SK-N-SH (cell line): ENCODE measurements at regions not wholly inside any gene's neighbourhood (a gene's known extent, or its start where the extent isn't known, plus 50 kb on each side); places are given as distances from the start of the nearest gene placed in this dataset.

Experiments
- CTCF ChIA-PET: fragments of 300-600, 350-600 bp; formaldehyde crosslinking; extraction: SDS; loops from one replicate; lab custom pipeline; 2021; lab: Yijun Ruan, JAX
- POLR2A ChIA-PET: fragments of 350-600 bp; sonication (Branson Sonifier 250); formaldehyde crosslinking; extraction: SDS; loops from one replicate; lab custom pipeline; 2020; ENCODE audit warnings: antibody characterized with exemption, inconsistent platforms; lab: Yijun Ruan, JAX
- DNase-seq: peaks from one replicate; pipeline ENCODE4 v3.0.0; 2012
- H2AFZ ChIP-seq: fragments of 200-600 bp; sonication (generic); 2 replicates; pipeline ENCODE4 v1.8.1; 2016; ENCODE audit warnings: antibody characterized with exemption, mild to moderate bottlenecking, low read depth
- H3F3A ChIP-seq: fragments of 200-600 bp; sonication (generic); replicated peaks from 2 replicates; pipeline ENCODE3; 2016; ENCODE audit warnings: antibody characterized with exemption, mild to moderate bottlenecking; ENCODE audit not compliant: insufficient read depth
- H3K27ac ChIP-seq, 2 experiments: fragments of 200-500 bp in 1 of 2; fragments of 200-600 bp in 1 of 2; sonication (Bioruptor generic) in 1 of 2; sonication (generic), shearing (Covaris generic) in 1 of 2; 2 replicates each; pipeline versions ENCODE4 v1.5.1 to v1.6.1; 2014 to 2016; ENCODE audit warnings: low read depth in 2 of 2, inconsistent platforms in 1 of 2, low read length in 1 of 2, mild to moderate bottlenecking in 1 of 2, mixed read lengths in 1 of 2
- H3K27me3 ChIP-seq: fragments of 200-600 bp; sonication (generic), shearing (Covaris generic); 2 replicates; pipeline ENCODE4 v1.6.1; 2016; ENCODE audit warnings: mixed run types; ENCODE audit not compliant: insufficient read depth
- H3K36me3 ChIP-seq, 2 experiments: fragments of 200-500 bp in 1 of 2; fragments of 200-600 bp in 1 of 2; sonication (Bioruptor generic) in 1 of 2; sonication (generic) in 1 of 2; replicated peaks in 1 of 2; 2 replicates each; pipeline versions ENCODE3 to v1.5.1; 2014 to 2016; ENCODE audit warnings: low read length in 1 of 2, mild to moderate bottlenecking in 1 of 2; ENCODE audit not compliant: insufficient read depth in 2 of 2, control insufficient read depth in 1 of 2
- H3K4me1 ChIP-seq, 2 experiments: fragments of 200-500 bp in 1 of 2; fragments of 200-600 bp in 1 of 2; sonication (Bioruptor generic) in 1 of 2; sonication (generic), shearing (Covaris generic) in 1 of 2; 2 replicates each; pipeline versions ENCODE4 v1.5.1 to v1.6.1; 2014 to 2016; ENCODE audit warnings: low read depth in 1 of 2, low read length in 1 of 2, mixed run types in 1 of 2; ENCODE audit not compliant: insufficient read depth in 2 of 2, control insufficient read depth in 1 of 2
- H3K4me2 ChIP-seq: fragments of 200-600 bp; sonication (generic), shearing (Covaris generic); 2 replicates; pipeline ENCODE4 v1.6.1; 2017; ENCODE audit warnings: mixed run types
- H3K4me3 ChIP-seq, 2 experiments: fragments of 200-500 bp in 1 of 2; fragments of 200-600 bp in 1 of 2; sonication (Bioruptor generic) in 1 of 2; sonication (generic), shearing (Covaris generic) in 1 of 2; 2 replicates each; pipeline versions ENCODE4 v1.5.1 to v1.8.1; 2014 to 2016; ENCODE audit warnings: low read depth in 2 of 2, inconsistent platforms in 1 of 2, low read length in 1 of 2, mild to moderate bottlenecking in 1 of 2, mixed read lengths in 1 of 2, moderate library complexity in 1 of 2
- H3K79me2 ChIP-seq: fragments of 200-600 bp; sonication (generic); 2 replicates; pipeline ENCODE4 v1.8.1; 2017; ENCODE audit warnings: mild to moderate bottlenecking; ENCODE audit not compliant: insufficient read depth
- H3K9ac ChIP-seq: fragments of 200-600 bp; sonication (generic); 2 replicates; pipeline ENCODE4 v1.6.1; 2017; ENCODE audit warnings: mixed run types
- H3K9me2 ChIP-seq: fragments of 200-600 bp; sonication (generic); 2 replicates; pipeline ENCODE4 v1.6.1; 2017; ENCODE audit warnings: mixed run types
- H3K9me3 ChIP-seq: fragments of 200-600 bp; sonication (generic); 2 replicates; pipeline ENCODE4 v1.6.1; 2017; ENCODE audit warnings: mixed run types, mild to moderate bottlenecking, moderate library complexity
- H4K20me1 ChIP-seq: fragments of 200-600 bp; sonication (generic); 2 replicates; pipeline ENCODE4 v1.6.1; 2017; ENCODE audit warnings: mild to moderate bottlenecking, mixed run types; ENCODE audit not compliant: insufficient read depth
- CHD2 ChIP-seq: fragments of 150-350 bp; IDR thresholded peaks from 2 replicates; pipeline ENCODE4 v1.6.1; 2018; ENCODE audit warnings: low read length; ENCODE audit not compliant: partially characterized antibody
- CTCF ChIP-seq: fragments of 200-600 bp; sonication (generic); IDR thresholded peaks from 2 replicates; pipeline ENCODE4 v1.6.1; 2017; ENCODE audit warnings: antibody characterized with exemption, mild to moderate bottlenecking, moderate library complexity
- ELF1 ChIP-seq: IDR thresholded peaks from 2 replicates; pipeline ENCODE4 v1.4.0; 2012
- EZH2phosphoT487 ChIP-seq: fragments of 200-600 bp; sonication (generic); IDR thresholded peaks from 2 replicates; pipeline ENCODE4 v1.6.1; 2017; ENCODE audit warnings: low read depth, mixed run types, mild to moderate bottlenecking, antibody characterized with exemption, moderate library complexity, borderline replicate concordance
- FOXM1 ChIP-seq: IDR thresholded peaks from 2 replicates; pipeline ENCODE4 v1.4.0; 2012; ENCODE audit warnings: low read depth, mild to moderate bottlenecking
- MAX ChIP-seq: IDR thresholded peaks from 2 replicates; pipeline ENCODE4 v1.4.0; 2012; ENCODE audit warnings: low read depth
- PBX3 ChIP-seq: IDR thresholded peaks from 2 replicates; pipeline ENCODE4; 2012
- RCOR1 ChIP-seq: fragments of 150-350 bp; IDR thresholded peaks from 2 replicates; pipeline ENCODE4 v1.6.1; 2017; ENCODE audit warnings: antibody characterized with exemption, low read length
- TAF1 ChIP-seq: IDR thresholded peaks from 2 replicates; pipeline ENCODE4 v1.6.1; 2012; ENCODE audit warnings: low read depth, mild to moderate bottlenecking, low read length, moderate library complexity, borderline replicate concordance
- TEAD4 ChIP-seq: IDR thresholded peaks from 2 replicates; pipeline ENCODE4 v1.4.0; 2012; ENCODE audit warnings: mild to moderate bottlenecking, borderline replicate concordance; ENCODE audit not compliant: insufficient read depth
- YY1 ChIP-seq: IDR thresholded peaks from 2 replicates; pipeline ENCODE4 v1.4.0; 2012; ENCODE audit warnings: low read depth, mild to moderate bottlenecking
- WGBS: methylation state at CpG from one replicate; pipeline ENCODE4 v1.1.6; 2017; ENCODE audit warnings: low lambda C conversion rate; 5-methylcytosine and 5-hydroxymethylcytosine counted together

- H3K36me3 ChIP-seq, result no peaks in the 10 kb centered on the region
- H3K27ac ChIP-seq, result no peak overlapping the region
- no peak for DNase-seq
- no peak overlapping the region for H3K9ac ChIP-seq
- no peak overlapping the region for H2AFZ ChIP-seq
- no peaks in the 10 kb centered on the region for H3F3A ChIP-seq
- no peaks in the 10 kb centered on the region for H3K4me1 ChIP-seq
- 44% methylated on average over 5 of the region's 5 CpGs for WGBS
- TF ChIP-seq YY1 (no peak), CHD2 (no peak), CTCF (no peak), MAX (no peak), ELF1 (no peak), RCOR1 (no peak)
- no peaks in the 10 kb centered on the region for H4K20me1 ChIP-seq
- ChIA-PET POLR2A (no interaction called here), CTCF (interaction anchor here (1.4 kb wide), 1 partner anchor 11 kb away, joined by 4 read pairs; no protein-coding TSS in a partner anchor)
- no peak overlapping the region for H3K4me2 ChIP-seq
- no peaks in the 10 kb centered on the region for H3K9me2 ChIP-seq
- peaks cover 2% of the 10 kb centered on the region; the same call in 1 of the 2 replicates for H3K9me3 ChIP-seq
- no peaks in the 10 kb centered on the region for H3K79me2 ChIP-seq
- H3K27me3 ChIP-seq, result no peaks in the 10 kb centered on the region
- no peak overlapping the region for H3K4me3 ChIP-seq
These were observed 200.4 kb downstream of the C6orf118 start for GRCh38 chr6:165109011-165109410.

GRCh38 chr6:165106261-165106660 lies 203.1 kb downstream of the C6orf118 start:
- WGBS, result 61% methylated on average over 2 of the region's 2 CpGs
- no peaks in the 10 kb centered on the region for H3K27me3 ChIP-seq
- H3K9me2 ChIP-seq, result no peaks in the 10 kb centered on the region
- H3K36me3 ChIP-seq, result no peaks in the 10 kb centered on the region
- no peaks in the 10 kb centered on the region for H3K4me1 ChIP-seq
- H3F3A ChIP-seq, result no peaks in the 10 kb centered on the region
- H4K20me1 ChIP-seq, result no peaks in the 10 kb centered on the region
- no peak overlapping the region for H3K4me2 ChIP-seq
- no peaks in the 10 kb centered on the region for H3K79me2 ChIP-seq
- no peak overlapping the region for H3K9ac ChIP-seq
- no peak for TF ChIP-seq PBX3
- no peak for TF ChIP-seq TEAD4
- TF ChIP-seq TAF1, result no peak
- no peak for TF ChIP-seq EZH2phosphoT487
- no peak for TF ChIP-seq FOXM1
- CTCF ChIA-PET, result no interaction called here
- no peak overlapping the region for H3K27ac ChIP-seq
- H3K4me3 ChIP-seq, result no peak overlapping the region
- DNase-seq, result no peak
- no peak overlapping the region for H2AFZ ChIP-seq
- H3K9me3 ChIP-seq, result no peaks in the 10 kb centered on the region
- POLR2A ChIA-PET, result no interaction called here
